ENCODE measurements at regions not wholly inside any gene's neighbourhood (a gene's known extent, or its start where the extent isn't known, plus 50 kb on each side); places are given as distances from the start of the nearest gene placed in this dataset.

DNA sequence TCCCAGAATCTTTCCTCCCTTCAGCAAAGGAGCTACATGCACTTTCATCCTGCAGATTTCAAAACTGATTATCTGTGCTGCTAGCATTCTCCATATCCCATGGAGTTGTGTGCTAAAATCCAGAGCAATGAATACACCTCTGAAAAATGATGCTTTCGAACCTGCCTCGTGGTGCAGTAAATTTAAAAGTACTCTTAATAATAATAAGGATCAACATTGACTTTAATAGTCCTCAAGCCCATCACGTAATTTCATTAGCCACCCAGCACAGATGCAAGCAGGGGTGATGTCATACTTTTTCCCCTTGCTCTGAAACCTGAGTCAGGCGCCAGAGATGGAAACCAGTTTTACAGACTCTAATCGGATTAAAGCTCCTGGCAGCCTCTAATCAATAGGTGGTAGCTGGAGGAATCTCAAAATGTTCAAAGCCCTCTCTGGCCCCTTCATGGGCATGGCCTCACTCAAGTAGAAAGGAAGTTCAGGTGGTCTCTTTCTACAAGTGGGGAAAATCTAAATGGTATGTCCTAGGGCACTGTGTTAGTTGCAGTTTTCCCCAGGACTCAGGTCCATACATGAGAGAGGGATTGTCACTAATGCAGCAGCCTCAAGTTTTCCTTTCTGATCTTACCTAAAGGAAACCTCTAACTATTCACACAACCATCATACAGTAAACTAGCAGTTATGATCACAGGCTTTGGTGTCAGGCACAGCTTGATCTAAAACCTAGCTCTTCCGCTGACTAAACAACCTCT is 221.6 kb upstream of the SLC30A5 start:
- TF ChIP-seq, protein P1, sequence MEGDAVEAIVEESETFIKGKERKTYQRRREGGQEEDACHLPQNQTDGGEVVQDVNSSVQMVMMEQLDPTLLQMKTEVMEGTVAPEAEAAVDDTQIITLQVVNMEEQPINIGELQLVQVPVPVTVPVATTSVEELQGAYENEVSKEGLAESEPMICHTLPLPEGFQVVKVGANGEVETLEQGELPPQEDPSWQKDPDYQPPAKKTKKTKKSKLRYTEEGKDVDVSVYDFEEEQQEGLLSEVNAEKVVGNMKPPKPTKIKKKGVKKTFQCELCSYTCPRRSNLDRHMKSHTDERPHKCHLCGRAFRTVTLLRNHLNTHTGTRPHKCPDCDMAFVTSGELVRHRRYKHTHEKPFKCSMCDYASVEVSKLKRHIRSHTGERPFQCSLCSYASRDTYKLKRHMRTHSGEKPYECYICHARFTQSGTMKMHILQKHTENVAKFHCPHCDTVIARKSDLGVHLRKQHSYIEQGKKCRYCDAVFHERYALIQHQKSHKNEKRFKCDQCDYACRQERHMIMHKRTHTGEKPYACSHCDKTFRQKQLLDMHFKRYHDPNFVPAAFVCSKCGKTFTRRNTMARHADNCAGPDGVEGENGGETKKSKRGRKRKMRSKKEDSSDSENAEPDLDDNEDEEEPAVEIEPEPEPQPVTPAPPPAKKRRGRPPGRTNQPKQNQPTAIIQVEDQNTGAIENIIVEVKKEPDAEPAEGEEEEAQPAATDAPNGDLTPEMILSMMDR (IDR thresholded peaks at IDR 0.05), result no peak
- TF ChIP-seq POLR2A (IDR thresholded peaks at IDR 0.05) (no peak), POLR2AphosphoS5 (IDR thresholded peaks at IDR 0.05) (no peak), EP300 (IDR thresholded peaks at IDR 0.05; ENCODE audit: low read depth) (no peak)

Data from transverse colon (tissue), 4 donors.